AG04449 (cell line): ENCODE measurements at regions not wholly inside any gene's neighbourhood (a gene's known extent, or its start where the extent isn't known, plus 50 kb on each side); places are given as distances from the start of the nearest gene placed in this dataset.

Source experiments
- CTCF ChIA-PET: fragments of 350-600 bp; formaldehyde crosslinking; extraction: SDS; loops from one replicate; lab custom pipeline; 2021; ENCODE audit warnings: antibody characterized with exemption; lab: Yijun Ruan, JAX
- POLR2A ChIA-PET: fragments of 400-600, 350-600 bp; formaldehyde crosslinking; extraction: SDS; loops from one replicate; lab custom pipeline; 2020; ENCODE audit warnings: antibody characterized with exemption, inconsistent platforms; lab: Yijun Ruan, JAX
- DNase-seq: peaks from one replicate; pipeline ENCODE4 v3.0.0-alpha.2; 2010; ENCODE audit warnings: low read depth, low spot score
- H3K4me3 ChIP-seq: 2 replicates; pipeline ENCODE4 v1.5.1; 2011; ENCODE audit warnings: low read depth, mild to moderate bottlenecking, control low read depth, low read length
- TF ChIP-seq, protein P1 (sequence below): IDR thresholded peaks from one replicate; pipeline ENCODE4 v1.5.1; 2011; ENCODE audit warnings: mild to moderate bottlenecking, moderate library complexity, low read length, control low read depth, inconsistent platforms; ENCODE audit not compliant: insufficient read depth; ENCODE audit errors: missing control alignments

DNA sequence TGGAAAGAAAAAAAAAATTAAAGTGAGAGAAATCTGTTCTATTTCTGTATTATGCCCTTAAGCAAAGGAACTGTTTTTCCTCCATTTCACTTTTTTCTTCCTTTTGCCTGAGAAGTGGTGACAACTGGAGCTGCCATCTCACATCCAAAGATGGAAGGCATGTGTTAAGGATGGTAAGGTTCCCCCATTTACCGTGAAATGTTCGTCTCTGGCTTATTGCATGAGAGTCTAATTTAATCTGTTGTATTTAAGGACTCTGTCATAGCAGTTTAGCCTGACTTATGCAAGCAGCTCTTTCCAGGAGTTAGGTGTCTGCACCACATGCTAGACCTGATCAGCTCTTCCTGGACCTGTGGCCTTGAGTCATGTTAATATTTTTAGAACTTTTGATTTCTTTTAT, 389.5 kb upstream of the MAP3K7 start:
- DNase-seq, result no peak
- H3K4me3 ChIP-seq, result no peak overlapping the region
- ChIA-PET CTCF (no interaction called here), POLR2A (no interaction called here)
- TF ChIP-seq, protein P1, sequence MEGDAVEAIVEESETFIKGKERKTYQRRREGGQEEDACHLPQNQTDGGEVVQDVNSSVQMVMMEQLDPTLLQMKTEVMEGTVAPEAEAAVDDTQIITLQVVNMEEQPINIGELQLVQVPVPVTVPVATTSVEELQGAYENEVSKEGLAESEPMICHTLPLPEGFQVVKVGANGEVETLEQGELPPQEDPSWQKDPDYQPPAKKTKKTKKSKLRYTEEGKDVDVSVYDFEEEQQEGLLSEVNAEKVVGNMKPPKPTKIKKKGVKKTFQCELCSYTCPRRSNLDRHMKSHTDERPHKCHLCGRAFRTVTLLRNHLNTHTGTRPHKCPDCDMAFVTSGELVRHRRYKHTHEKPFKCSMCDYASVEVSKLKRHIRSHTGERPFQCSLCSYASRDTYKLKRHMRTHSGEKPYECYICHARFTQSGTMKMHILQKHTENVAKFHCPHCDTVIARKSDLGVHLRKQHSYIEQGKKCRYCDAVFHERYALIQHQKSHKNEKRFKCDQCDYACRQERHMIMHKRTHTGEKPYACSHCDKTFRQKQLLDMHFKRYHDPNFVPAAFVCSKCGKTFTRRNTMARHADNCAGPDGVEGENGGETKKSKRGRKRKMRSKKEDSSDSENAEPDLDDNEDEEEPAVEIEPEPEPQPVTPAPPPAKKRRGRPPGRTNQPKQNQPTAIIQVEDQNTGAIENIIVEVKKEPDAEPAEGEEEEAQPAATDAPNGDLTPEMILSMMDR, result no peak

DNA sequence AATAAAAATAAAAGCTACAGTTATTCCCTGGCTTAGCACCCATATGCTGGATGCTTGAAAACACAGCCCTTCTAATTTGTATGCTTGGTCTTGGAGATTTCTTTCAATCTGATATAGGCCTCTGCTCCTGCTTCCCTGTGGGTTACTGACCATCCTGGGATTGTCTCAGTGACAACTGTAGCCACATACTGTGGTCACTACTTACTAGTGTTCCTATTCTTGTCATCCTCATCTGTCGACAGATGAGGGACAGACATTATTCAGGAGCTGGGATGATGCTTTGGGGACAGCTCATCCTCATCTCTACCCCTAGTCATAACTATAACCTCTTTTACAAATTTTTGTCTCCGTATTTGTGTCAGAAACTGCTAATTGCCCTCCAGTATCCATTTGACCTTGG, 388.9 kb upstream of the MAP3K7 start:
- TF ChIP-seq, protein P1, result no peak
- DNase-seq, result no peak
- ChIA-PET CTCF (no interaction called here), POLR2A (no interaction called here)
- no peak overlapping the region for H3K4me3 ChIP-seq

DNA sequence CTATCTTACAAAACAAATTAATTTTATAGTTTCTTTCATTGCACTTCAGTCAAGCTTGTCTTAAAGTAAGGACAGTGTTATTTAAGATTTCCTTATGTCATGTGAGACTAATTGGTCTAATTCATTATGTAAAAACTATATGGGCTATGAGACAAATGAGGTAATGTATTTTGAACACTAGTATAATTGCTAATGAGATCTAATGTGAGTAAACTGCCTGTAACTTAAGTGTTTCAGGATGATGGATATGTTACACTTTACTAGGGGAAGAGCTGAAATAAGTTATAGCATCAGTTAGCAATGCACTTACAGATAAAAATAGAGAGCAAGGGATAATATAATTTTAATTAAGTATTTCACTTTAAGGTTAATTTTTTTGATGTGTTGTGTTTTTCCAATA, 386.3 kb upstream of the MAP3K7 start:
- no peak for DNase-seq
- TF ChIP-seq, protein P1, result no peak
- CTCF ChIA-PET, result no interaction called here
- POLR2A ChIA-PET, result no interaction called here
- no peak overlapping the region for H3K4me3 ChIP-seq

DNA sequence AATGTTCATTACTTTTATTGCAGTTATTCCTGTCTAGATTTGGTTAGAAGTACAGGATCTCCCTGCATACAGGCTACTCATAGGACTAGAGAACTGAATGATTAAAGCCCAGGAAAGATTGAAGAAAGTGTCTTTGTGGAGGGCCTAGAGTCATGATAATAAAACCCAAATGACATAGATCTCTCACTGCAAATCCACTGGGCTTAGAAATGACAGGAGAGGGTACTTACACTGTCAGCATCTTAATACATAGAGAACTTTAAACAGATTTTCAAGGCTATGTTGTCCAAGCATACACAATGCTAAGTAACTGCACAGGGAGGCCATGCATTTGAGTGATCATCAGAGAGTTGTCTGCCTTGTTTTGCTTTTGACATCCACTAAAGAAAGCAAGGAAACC, 383.8 kb upstream of the MAP3K7 start:
- TF ChIP-seq, protein P1, result no peak
- POLR2A ChIA-PET, result no interaction called here
- DNase-seq, result no peak
- H3K4me3 ChIP-seq, result no peak overlapping the region
- CTCF ChIA-PET, result no interaction called here

DNA sequence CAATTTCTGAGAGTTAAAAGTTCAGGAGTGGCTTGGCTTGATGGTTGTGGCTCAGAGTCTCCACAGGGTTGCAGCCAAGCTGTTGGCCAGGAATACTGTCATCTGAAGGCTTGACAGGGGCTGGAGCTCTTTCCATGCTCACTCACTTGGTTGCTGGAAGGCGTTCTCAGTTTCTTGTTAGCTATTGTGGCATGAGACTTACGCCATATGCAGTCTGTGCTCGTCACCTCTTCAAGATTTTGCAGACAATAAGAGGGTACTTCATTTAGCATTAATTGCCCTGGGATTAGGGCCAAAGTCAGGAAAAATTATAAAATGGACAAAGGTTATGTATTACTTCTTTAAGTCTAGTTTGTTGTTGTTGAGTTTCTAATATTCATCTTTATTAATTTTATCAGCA, 380.6 kb upstream of the MAP3K7 start:
- POLR2A ChIA-PET, result no interaction called here
- CTCF ChIA-PET, result no interaction called here
- TF ChIP-seq, protein P1, result no peak
- no peak overlapping the region for H3K4me3 ChIP-seq
- no peak for DNase-seq

DNA sequence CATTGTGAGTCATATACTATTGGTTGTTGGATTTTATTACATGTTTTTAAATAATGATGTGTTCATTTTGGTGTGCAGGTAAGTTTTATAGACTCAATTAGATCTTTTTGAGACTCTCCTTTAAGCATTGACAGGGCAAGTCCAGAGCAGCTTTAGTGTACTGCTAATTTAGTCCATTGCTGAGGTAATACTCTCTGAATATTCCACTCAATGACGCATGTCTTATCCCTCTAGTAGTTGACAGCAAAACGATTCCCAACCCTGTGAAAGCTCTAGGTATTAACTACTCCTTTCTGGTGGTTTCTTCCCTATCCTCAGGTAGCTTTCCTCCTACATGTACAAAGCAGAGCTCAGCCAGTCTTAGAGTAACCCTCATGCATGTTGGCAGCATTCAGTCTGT, 373.5 kb upstream of the MAP3K7 start:
- TF ChIP-seq, protein P1, result no peak
- no peak overlapping the region for H3K4me3 ChIP-seq
- ChIA-PET CTCF (no interaction called here), POLR2A (no interaction called here)
- DNase-seq, result no peak

DNA sequence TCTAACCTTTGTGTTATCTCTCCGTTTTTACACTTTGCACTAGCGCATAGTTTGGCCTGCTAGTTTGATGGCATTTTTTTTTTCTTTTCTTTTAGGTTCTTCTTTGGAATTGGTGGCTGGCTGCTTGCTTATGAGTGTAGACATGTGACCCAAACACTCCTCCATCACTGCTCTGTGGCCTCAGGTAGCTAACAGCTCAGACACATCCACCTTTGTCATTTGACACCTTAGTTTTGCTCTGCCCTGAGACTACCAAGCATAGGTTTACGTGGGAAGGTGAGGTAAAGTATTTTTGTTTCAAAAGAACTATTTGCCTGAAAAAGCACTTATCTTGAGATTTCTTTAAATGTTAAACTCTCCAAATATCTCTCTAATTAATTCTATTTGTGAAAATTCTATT, 368.4 kb upstream of the MAP3K7 start:
- ChIA-PET POLR2A (no interaction called here), CTCF (no interaction called here)
- TF ChIP-seq, protein P1, result no peak
- H3K4me3 ChIP-seq, result no peak overlapping the region
- DNase-seq, result no peak
